NCI-H146 treated with DMSO at 0.1 percent for 48 hours (cell line): ENCODE measurements at regions not wholly inside any gene's neighbourhood (a gene's known extent, or its start where the extent isn't known, plus 50 kb on each side); places are given as distances from the start of the nearest gene placed in this dataset.
"Not testable (repeated sequence)": the region's sequence is repeated elsewhere in the genome, so short reads cannot be mapped to it uniquely, and the experiment has no call there.

Experiments
- DNase-seq: peaks from one replicate; lab custom pipeline; 2025; ENCODE audit not compliant: unreplicated experiment; lab: John Stamatoyannopoulos, UW

DNA sequence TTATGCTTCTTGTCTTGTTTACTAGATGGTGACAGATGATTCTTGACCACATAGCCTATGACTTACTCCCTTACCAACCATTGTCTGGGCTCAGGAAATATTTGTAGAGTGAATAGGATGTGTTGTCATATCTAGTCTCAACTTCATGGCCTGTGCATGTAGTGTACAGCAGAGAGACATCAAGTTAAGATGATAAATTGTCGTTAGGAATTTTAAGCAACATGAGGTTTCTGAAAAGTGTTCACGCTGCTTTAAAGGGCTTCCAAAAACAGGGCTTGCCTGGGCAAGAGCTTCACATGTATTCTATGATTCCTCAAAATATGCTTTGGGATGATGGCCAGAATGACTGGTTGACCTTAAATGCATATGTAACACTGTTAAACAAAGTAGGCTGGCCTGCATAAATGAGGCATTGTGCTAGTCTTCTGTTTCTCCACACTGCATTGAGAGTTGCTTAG lies 424.0 kb downstream of the RND3 start:
- no peak for DNase-seq

DNA sequence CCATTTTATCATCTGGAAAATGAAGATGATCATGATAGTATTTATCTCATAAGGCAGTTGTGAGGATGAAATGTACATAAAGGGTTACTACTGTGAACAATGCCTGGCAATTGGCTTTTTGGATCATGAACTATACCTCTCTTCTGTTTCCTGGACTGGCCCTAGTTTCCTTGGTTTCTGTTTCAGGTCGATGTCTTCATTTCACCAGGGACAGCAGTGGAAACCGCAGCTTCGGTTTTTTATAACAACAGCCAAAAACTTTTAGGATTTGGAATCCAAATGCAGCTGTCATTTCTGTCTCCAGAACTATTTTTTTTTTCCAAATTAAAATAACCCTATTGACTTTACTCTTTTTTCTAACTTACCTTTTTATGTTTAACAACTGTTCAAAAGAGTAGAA lies 425.1 kb downstream of the RND3 start:
- no peak for DNase-seq

DNA sequence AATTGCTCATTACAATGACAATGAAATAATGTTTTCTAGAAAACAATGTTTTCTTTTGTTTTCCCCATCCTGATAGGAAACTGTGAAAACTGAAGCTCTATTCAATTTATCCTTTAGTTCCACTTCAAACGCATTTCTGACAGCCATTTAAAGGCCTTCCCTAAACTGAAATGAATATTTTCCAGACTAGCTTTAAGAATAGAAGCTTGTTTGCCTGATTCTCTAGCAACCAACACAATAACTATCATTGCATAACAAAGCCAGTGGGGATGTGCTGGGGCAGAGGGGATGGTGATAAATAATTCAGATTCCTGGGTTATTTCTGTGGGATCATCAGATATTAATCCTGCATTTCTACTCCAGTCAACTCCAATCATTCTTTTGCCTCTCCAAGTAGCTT lies 427.1 kb downstream of the RND3 start:
- no peak for DNase-seq

DNA sequence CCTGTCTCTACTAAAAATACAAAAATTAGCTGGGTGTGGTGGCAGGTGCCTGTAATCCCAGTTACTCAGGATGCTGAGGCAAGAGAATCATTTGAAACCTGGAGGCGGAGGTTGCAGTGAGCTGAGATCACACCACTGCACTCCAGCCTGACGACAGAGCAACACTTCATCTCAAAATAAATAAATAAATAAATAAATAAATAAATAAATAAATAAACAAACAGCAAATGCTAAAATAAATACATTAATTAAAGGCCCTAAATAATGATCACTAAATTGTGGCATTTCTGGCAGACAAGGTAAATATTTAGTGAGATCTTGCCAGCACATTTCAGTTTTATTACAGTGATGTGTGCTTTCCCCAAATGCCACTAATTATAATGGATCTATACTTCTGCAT lies 427.8 kb downstream of the RND3 start:
- not testable (repeated sequence) for DNase-seq

DNA sequence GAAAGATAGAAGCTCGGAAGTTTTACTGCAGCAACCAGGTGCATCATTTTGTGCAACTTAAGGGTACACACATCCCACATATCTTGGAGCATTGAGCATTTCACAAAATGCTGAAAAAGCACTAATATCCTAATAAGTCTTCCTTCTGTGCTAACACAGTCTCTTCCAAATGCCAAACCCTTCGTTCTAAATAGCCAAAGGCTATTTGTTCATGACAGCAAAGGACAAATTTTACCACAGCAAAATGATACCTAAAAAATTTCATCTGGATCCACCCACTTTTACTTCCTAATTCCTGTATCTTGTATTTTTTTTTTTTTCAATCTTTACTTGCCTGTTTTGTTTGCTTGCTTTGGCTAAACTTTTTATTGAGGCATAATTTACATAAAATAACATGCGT lies 435.0 kb downstream of the RND3 start:
- no peak for DNase-seq

DNA sequence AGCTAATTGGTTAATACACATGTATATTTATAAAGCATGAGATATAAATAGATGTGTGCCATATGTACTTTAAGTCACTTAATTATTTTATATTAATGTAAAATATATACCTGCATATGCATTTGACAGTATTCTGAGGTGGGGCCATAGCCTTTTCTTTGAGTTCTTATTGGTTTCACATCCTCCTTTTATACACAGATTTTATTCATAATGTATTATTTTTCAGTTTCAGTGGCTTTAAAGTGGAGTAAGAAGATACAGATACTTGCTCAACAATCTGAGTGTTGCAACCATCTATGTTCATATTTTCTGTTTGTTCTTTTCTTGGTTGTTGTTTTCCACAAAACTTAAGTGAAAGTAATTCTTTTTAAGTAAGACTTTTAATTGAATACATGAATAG lies 436.5 kb downstream of the RND3 start:
- DNase-seq: no peak

DNA sequence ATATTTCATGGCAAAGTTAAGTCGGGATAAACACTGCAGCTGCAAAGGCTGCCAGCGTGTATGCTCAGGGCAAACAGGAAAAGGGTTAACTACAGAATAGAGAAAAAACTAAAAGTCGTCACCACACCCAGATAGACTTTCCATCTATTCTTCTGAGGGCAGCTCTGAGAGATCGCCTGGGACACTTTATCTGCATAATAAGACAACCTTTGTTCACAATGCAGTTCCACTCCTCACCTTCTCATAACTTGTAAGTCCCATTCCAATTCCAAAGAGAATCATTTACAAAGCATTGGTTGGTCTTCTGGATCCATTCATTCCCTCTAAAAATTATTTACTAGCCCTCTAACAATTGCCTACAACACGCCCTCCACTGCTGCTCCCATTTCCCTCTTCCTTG lies 437.4 kb downstream of the RND3 start:
- no peak for DNase-seq

DNA sequence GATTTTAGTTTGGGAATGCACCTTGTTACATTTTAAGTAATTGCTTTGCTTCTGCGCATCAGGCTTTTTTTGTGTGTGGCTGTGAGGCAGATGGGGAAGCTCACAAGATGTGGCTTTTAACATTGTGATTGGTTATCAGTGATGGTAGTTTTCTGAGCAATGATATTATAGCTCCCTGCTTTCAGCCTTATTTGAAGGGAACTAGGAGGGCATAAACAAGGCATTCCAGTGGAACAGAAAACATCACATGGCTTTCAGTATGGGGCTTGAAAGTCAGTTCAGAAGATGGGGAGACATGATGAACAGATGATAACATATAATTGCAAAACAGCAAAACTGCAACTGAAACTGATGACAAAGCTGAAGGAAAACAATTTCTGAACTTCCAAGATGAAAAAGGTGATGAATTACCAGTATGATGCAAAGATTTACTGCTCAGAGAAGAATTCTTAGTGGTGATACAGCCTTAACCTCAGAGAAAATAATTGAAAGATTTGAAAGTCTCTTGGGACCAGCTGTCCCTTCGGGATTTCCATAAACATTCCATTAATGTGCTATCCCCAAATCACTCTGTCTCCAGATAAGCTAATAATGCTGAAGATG lies 439.7 kb downstream of the RND3 start:
- DNase-seq: no peak

DNA sequence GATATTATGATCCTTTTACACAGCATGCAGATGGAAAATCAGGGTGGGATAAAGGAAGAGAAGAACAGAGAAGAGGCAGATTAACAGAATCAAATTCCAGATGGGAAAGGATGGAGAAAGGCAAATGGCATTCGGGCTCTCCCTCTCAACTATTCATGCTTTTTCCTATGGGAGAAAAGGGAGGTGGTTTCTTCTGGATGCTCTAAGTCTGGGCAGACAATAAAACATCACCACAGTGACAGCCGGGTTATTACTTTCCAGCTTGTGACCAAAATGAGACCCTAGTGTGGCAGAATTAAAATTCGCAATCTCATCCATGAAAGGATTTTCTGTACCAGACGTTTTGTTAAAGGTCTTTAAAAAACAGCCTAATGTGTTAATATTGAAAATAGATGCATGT lies 440.7 kb downstream of the RND3 start:
- DNase-seq: no peak

DNA sequence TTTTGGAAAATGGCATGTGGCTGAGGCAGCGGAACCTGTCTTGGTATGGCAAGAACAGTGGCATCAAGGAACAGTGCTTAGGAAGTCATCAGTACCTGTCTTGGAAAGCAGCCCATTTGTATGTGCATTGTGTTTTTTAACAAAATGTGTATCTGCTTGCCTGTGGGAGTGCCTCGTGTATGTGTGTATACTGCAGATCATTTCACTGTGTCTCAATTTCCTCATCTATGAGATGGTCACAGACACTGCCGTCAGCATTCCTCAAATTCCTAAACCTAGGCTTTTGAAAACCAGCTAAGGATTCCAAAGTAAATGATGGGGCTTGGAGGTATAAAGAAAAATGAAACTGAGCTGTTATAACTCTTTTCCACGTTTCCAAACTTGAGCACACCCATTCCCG lies 441.3 kb downstream of the RND3 start:
- no peak for DNase-seq

DNA sequence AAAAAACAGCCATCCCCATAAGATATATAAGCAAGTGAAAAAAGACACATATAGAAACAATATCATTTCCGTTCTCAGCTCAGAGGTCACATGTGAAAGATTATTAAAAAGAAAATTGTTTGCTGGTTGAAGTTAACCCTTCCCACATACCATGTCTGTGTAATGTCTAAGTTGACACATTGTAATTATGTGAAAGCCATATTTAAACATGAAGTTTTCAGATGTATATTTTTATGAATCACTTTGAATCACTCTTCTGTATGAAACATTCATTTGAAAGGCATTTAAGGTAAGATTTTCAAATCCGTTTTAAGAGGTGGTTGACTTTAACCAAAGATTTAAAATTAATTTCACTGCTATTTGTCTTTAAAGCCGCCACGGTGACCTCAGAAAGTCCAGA lies 441.9 kb downstream of the RND3 start:
- DNase-seq: no peak

DNA sequence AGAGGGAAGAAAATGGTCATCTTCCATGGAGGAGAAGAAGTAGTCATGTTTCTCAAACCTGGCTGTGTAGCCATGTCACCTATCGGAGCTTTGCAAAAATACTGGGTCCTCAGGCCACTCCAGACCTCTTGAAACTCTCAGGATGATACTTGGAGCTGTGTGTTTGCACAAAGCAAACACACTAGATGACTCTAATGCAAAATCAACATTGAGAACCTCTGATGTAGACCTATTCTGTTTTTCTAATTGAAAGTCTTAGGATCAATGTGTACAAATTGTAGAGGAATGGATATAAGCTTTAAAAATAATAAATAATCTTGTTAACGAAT lies 444.3 kb downstream of the RND3 start:
- DNase-seq: no peak

DNA sequence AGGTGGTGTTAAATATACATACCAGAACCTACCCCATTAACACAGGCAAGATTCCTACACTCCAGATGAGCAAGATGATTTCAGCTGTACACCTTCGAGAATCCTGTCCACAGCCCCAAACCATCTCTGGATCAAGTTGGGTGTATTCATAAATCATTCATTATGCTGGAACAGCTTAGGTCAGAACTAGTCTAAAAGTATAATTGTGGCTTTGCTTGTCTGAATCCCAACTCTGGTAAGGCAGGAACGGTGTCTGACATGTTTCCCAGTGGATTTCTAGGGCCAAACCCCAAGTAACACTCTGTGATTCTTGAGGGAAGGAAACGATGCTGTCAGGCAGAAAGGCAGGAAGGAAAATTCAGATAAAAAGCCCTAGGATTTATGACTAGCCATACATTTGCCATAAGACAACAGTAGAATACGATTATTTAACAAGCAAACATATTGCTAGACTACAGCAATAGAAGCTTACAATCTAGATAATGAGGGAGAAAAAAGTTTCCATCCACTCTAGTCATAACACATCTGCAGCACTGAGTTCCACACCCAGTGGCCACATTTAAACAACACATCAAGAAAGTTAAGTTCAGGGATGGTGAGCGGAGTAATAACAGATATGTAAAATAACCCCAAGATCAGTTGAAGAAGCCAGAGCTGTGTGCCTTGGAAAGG lies 444.8 kb downstream of the RND3 start:
- DNase-seq: no peak

DNA sequence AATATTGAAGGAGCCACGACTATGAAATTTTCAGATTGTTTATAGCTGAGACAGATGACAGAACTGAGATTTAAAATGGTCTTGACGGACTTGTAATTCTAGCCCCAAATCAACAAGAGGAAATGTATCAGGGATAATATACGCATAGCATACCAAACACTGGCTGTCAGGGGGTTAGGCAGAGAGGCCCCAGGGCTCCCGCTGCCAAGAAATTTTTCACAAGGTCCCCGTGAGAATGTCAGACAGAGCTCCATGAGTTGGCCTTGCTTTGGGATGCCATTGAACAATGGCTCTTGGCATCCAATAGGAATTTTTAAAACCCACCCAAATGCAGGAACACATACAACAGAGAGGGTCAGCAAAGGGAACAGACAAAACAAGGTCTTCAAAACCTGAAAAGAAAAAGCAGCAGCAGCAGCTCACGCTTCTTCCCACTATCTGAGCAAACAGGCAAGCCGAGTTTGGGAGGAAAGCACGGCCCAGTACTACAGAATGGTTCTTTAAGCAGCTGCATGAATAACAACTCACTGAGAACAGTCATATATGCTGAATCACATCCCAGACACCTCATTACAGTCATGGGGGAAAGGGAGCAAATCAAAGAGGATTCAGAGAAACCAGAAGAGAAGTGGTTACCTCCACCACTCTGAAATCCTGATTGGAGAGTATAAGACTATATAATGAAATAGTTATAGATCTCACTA lies 445.6 kb downstream of the RND3 start:
- no peak for DNase-seq

DNA sequence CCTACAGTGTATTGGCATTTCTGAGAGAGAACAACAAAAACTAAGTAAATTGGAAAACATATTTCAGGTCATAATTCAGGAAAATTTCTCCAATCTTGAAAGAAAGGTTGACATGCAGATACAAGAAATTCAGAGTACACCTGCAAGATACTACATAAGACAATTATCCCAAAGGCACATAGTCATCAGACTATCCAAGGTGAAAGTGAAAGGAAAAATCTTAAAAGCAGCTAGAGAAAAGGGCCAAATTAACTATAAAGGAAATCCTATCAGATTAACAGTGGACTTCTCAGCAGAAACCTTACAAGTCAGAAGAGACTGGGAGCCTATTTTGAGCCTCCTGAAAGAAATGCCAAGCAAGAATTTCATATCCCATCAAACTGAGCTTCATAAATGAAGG lies 449.0 kb upstream of the MMADHC start:
- no peak for DNase-seq

DNA sequence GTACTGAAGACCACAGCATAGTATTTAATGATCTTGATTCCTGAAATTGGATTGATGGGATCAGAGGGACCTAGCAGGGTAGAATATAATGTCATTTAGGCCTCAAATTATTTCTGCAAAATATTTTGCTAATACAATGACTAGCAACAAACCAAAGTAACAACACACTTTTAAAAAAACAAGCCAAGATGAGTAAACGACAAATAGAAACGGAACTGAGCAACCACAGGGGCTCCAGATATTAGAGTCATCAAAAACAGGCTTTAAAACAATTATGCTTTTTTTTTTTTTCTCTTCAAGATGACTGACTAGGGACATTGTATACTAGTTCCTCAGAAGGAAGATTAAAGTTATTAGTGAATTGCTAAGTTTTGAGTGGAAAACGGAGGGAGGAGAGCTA lies 447.1 kb upstream of the MMADHC start:
- no peak for DNase-seq

DNA sequence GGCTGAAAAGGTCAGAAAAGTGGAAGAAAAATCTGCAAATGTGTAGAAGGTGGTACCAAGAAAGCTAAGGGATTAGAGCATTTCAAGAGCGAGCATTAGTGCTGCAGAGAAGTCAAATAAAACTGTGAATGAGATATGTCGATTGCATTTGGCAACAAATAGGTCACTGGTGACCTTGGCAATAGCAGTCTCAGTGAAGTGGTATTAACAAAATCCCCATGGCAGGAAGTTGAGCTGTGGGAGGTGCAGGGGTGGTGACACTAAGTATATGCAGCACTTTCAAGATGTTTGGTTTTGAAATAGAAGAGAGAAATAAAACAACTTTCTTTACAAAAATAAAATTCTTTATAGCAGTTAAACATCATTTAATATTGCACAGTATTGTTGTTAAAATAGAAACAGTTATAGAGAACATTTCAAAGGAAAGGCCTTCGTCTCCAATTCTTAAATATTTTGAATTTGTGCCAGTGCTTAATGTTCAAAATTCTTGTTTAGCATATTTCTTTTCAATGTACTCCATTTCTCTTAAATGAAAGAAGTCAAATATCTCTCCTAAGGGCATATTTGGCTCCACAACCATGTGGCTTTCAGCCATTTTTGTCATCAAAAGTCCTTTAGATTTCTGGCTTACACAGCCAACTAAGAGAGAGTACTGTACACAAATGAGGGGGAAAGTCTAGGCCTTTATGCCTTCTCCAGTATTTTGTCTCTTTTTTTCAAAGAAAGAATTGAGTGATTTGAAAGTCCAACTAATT lies 443.0 kb upstream of the MMADHC start:
- DNase-seq: peak; percentile 35

DNA sequence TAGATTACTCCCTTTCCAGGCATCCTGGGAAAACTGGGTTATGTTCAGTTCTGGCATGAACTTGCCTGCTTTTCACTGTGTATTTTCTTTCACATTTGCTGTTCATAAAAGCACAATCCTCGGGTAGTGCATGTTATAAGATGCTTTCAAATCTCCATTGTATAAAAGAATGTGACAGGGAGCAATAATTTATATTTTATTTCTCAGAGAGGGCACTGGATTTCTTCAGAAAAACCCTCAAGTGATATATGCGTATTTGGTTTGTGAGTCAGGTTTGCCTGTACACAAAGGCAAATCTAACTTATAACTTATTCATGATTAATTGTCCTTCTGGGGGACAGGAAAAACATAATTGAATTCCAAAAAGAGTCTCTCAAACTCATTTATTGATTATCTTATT lies 440.7 kb upstream of the MMADHC start:
- no peak for DNase-seq

DNA sequence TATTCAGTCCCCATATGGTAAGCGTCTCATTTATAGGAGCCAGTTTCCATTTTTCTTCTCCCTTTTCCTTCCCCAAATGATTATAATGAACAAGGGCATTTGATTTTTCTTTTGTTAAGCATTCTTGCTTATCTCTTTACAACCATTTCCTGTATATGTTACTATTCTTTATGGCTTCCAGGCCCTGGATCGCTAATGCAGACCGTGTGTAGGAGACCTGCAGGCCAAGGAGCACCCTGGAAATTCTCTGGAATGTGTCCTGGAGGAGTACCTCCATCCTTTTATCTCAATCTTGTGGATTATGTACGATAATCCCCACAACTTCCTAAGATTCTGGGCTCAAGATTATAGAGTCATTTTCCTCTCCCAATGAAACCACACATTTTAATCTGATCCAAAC lies 439.6 kb upstream of the MMADHC start:
- no peak for DNase-seq

DNA sequence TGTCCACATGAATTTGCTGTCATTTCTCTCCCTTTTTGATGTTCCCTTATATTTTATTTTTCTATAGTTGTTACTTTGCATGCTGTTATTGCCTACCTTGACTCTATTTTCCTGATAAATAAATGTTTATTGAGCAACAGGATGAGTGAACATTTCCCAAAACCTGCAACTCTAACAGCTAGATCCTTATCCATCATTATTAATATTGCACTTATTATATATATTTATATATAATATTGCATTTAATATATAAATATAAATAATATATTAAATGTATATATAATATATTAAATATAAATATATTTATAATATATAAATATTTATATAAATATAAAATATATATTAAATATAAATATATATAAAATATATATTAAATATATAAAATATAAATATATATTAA lies 436.1 kb upstream of the MMADHC start:
- no peak for DNase-seq

DNA sequence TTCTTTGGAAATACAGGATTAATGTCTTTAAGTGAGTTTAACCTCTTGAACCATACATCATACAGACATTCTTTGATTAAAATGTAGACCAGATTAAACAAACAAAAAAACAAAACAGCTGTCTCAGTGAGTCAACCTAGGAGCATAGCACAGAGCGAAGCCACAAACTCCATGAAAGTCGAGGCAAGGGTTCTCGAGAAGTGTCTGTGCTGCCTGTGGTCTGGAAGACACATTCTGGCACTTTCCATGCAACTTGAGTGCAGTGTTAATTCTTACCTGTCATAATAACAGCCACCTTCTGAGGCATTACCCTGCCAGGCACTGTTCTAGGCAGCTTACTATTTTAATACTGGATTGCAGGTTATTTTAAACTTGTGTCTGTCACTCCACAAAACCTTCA lies 435.5 kb upstream of the MMADHC start:
- no peak for DNase-seq
